Frontal cortex (tissue), 3 donors: ENCODE measurements at regions not wholly inside any gene's neighbourhood (a gene's known extent, or its start where the extent isn't known, plus 50 kb on each side); places are given as distances from the start of the nearest gene placed in this dataset.

Experiments used
- DNase-seq, 2 donors: peaks; one replicate each; pipeline ENCODE4 v3.0.0; 2012; ENCODE audit warnings: low spot score in 2 of 2
- FAIRE-seq: peaks from 2 replicates; lab custom pipeline; 2012; peaks lifted over from hg19 to GRCh38; lab: Jason Lieb, UNC
- donor health status: control.
- donor health status: control.
- donor health status: control.

DNA sequence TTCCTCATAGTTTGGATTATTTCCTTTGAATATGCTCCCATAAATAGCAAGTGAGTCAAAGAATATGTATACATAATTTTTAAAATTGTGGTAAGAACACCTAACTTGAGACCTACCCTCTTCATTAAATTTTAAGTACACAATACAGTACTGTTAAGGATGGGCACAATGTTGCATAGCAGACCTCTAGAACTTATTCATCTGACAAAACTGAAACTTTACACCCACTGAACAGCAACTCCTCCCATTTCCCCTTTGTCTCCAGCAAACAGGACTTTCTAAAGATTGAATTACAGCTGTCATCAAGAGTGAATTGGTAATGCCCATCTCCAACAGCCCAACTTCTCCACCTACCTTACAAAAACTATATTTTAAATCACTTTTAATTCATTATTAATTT, 388.9 kb downstream of the HTR1A start:
- FAIRE-seq (no peak), DNase-seq (no peak)

DNA sequence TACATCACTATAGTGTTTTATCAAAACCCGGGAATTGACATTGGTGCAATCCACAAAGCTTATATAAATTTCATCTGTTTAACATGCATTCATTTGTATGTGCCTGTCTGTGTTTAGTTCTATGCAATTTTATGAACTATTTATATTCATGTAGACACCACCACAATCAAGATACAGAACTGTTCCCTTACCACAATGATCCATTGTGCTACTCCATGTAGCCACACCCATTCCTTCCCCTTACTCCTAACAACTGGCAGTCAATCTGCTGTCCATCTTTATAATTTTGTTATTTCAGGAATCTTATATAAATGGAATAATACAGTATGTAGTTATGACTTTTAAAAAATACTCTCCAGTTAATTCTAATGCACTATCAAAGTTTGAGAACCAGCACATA, 389.5 kb downstream of the HTR1A start:
- FAIRE-seq: no peak
- DNase-seq: no peak

DNA sequence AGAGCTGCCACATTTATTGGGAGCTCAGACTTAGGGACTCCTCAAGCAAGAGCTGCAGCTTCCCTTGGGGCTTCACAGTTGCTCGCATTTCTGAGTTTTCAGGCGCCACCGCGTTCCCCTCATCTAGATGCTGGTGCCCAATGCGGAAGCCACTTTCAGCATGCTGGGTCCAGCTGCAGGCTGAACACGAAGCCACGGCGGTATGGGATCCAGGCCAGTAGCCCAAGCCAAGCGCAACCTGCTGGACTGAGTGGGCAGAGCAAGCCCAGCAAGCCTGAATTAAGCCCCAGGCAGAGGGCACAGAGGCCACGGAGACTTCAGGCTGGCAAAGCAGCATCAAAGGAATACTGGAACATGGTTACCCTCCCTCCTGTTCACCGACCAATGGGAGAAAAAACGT, 391.5 kb downstream of the HTR1A start:
- no peak for FAIRE-seq
- DNase-seq: no peak

DNA sequence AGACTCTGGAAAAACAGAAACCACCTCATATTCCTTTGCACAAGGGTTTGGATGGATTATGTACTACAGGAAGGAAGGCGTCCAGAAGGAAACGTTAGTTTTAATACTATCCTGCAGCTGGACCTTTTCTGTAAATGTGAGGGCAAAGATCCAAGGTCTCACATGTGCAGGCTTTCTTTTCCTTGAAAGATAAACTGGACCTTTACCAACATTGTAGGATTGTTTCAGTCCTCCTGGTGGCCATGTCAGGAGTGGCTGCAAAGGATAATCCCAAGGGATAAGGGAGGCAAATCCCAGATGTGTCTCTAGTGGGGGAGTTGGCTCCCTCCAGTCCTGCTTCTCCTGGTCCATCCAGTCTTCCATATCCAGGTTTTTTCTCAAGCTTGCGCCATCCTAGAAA, 397.5 kb downstream of the HTR1A start:
- DNase-seq: no peak
- no peak for FAIRE-seq

DNA sequence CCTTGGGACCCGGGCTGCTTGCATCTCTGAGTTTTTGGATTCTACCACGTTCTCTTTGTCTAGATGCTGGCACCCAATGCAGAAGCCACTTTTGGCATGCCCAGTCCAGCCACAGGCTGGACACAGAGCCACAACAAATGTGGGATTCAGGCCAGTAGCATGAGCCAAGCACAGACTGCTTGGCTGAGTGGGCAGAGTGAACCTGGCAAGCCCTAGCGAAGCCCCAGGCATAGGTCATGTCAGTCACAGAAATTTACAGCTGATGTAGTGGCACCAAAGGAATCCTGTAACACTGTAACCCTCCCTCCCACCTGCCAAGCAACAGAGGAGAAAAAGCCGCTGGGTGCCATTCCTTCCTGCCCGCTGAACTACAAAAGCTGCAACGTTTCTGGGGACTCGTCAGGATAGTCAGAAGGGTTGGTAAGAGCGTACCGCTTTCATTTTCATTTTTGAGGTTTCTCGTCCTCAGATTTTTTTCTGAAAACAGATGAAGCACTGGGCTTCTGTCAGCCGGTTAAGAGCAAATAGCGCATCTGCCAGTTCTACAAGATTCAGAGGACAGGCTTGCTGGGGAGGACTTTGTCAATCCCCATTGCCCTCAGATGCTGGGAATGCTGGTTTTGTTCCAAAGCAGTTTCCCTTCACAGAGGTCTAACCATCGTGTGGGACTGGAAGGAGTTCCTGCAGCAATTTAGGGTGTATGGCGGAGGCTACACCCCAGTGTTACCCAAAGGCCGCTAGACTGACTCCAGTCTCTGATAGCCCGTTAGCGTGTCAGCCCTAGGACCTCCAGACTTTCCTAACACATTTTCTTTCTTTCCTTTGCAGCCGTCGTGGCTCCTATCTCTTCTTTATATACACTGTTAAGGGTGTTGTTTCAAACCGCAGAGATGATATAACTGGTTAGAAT, 399.0 kb downstream of the HTR1A start:
- FAIRE-seq: no peak
- DNase-seq: no peak

DNA sequence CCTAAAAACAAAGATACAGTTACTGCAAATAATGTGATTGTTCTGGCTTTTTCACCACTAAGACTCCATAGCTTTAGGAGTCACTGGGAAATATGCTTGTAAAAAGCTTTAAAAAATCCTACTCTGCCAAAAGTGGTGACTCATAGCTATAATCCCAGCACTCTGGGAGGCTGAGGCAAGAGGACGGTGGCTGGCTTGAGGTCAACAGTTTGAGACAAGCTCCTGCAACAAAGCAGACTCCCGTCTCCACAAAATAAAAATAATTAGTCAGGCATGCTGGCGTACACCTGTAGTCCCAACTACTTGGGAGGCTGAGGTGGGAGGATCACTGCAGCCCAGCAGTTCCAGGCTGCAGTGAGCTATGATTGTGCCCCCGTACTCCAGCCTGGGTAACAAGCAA, 406.4 kb downstream of the HTR1A start:
- DNase-seq (no peak), FAIRE-seq (no peak)

DNA sequence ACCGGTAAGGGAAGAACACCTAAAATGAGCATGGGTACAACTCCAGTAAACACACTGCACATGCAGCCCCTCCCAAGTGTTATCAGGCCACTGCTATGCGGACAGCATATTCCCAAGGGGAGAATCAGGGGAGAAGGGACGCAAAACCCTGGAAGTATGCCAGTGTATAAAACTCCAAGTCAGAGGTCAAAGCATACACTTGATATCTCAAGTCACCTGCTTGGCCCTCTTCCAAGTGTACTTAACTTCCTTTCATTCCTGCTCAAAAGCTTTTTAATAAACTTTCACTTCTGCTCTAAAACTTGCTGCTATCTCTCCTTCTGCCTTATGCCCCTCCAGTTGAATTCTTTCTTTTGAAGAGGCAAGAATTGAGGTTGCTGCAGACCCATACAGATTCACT, 408.1 kb downstream of the HTR1A start:
- FAIRE-seq: no peak
- DNase-seq: no peak

DNA sequence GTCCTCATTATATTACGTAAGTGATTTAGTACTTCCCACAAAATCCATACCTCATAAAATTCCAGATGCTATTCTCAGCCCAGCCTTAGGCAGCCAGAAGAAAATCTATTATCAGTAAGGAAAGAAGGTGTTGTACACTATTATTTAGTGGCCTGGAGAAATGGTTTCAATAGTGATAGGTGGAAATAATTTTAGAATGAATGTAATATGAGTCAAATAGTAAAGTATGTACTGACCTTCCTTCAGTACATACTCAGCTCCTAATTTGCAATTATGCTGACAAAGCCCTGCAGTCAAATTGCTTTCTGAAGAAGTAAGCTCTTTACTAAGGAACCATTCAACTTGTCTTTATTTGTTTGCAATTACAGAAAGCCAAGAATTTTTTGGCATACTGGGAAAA, 409.2 kb downstream of the HTR1A start:
- DNase-seq (no peak), FAIRE-seq (no peak)

DNA sequence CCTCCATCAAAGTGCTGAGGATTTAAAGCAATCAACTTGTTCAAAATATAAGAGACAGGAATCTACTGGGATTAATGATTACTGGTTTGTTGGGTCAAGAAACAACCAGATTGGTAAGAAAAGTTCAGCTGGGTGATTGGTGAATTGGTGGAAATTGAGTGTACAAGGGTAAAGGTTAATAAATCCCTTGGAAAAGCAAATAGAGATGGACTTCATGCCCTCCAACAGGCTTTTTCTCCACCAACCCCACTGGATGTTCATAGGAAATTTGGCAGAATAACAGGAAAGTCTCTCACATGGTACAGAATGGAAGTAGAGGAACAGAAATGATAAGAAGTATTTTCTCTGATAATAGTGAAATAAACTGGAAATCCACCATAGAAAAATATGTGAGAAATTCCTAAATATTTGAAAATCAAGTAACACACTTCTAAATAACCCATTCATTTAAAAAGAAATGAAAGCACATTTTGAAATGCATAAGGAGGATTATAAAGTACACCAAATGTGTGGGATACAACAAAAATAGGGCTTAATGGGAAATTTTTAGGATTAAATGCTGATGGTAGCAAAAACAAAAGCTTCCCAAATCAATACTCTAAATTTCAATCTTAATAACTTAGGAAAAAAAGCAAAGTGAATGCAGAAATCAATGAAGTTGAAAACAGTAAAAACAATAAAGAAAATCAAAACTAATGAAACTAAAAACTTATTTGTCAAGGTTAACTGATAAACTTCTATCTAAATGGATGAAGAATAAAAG, 426.2 kb downstream of the HTR1A start:
- FAIRE-seq: no peak
- no peak for DNase-seq

DNA sequence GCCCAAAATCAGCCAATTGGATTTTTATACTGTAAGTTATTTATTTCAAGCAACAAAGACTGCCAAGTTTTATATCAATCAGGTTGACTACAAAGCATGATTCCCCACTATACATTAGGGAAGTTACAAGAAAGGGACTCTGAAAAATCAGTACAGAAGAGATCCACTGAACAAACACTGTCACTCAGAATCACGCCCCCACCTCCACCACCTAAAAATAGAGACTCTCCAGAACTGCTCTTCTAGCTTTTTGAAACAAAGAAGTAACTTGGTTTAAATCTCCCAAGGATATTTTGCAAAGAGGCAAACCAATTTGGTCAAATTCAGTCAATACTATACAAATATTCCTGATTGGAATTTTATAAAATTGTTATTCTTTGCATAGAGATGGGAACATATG, 438.0 kb downstream of the HTR1A start:
- FAIRE-seq: no peak
- no peak for DNase-seq

DNA sequence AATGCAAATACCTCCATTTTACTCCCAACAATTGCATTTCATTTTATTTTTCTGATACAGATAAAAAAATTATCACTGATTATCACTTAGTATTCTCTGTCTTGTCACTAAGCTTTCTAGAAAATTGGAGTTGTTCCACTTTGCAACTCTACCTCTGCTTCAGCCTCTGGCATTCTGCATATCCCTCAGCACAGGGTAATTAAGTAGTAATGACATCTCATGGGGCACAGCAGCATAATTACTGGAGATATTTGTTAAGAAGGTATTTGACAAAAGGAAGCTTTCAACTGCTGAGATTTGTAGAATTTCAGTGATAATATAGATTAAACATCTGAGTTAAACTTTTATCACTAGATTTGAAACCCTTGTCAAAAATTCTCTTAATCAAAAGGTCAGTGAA, 446.2 kb downstream of the HTR1A start:
- no peak for DNase-seq

DNA sequence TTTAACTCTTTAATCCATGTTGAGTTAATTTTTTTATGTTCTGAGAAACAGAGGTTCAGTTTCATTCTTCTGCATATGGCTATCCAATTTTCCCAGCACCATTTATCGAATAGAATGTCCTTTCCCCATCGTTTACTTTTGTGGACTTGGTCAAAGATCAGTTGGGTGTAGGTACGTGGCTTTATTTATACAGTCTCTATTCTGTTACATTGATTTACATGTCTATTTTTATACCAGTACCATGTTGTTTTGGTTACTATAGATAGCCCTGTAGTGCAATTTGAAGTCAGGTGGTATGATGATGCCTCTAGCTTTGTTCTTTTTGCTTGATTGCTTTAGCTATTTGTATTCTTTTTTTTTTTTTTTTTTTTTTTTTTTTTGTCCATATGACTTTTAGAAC, 462.0 kb downstream of the HTR1A start:
- DNase-seq (no peak), FAIRE-seq (no peak)

More for the DNA sequence above, 446.2 kb downstream of the HTR1A start:
- FAIRE-seq: no peak

DNA sequence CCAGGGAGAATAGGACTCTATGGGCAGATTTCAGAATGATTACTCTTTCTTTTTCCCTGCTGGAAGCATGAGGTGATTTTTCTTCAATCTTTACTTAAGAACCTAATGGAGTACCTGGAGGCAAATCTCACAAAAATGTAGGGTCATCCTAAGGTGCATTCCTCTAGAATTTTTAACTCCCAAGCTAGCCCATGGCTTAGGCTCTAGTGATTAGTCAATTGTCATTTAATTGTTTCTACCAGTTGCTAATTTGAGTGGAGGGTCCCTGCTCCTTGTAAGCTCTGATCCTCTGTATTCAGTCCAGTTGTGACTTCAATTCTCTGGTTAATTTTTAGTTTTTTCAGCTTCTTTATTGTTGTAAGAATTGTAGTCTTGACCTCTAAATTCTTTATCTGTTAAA, 467.0 kb downstream of the HTR1A start:
- FAIRE-seq (no peak), DNase-seq (no peak)

DNA sequence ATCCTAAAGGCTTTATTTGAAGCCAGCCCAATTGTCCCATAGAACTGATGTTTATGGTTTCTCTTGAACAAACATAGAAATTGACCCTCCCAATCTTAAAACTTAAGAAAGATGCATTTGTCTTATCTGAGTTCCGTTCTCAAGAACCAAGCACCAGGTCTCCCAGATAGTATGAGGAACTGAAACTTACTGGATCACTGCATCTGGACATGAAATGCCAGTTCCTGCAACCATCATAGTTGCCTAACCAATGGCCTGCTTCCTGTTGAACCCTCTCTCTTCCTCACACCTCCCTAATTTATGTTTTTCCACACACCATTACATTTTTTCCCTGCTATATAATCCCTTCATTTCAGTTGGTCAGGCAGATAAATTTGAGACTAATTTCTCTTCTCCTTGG, 478.9 kb downstream of the HTR1A start:
- DNase-seq (no peak), FAIRE-seq (no peak)

DNA sequence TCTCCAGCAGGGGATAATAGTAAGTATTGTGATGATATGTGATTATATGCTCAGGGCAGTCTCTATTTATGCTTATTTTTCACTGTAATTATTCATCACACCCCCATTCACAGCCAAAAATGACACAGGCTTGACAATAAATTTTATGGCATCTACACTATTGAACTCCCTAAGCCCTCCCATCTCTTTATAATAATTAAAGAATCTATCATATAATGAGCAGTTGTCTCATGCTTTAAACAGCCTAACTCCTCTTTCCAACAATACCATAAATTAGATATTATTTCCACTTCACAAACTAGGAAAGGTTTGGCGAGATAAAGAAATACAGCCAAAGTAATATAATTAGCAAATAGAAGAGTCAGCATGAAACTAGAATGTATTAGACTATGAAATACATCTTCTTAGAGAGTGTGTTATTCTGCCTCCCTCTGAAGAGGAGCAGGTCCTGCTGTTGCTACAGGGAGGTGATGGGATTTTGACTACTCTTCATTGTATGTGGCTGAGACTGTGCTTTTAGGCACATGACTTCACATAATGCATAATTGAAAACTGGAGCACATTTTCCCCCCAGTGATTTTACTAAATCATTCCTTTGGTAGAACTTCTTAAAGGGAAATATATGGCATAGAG, 488.8 kb downstream of the HTR1A start:
- FAIRE-seq: no peak

DNA sequence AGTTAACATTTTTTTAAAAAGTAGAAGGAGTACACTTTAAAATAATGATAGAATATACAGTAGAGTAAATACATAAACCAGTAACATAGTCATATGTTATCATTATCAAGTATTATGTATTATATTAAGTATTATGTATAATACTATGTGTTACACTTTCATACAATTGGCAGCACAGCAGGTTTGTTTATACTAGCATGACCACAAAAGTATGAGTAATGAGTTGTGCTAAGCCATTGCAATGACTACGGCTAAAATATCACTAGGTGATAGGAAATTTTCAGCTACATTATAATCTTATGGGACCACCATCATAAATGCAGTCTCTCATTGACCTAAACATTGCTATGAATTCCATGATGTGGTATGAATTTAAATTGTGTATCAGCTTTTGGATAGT, 506.0 kb downstream of the HTR1A start:
- FAIRE-seq (no peak), DNase-seq (no peak)

More for the DNA sequence above, 488.8 kb downstream of the HTR1A start:
- DNase-seq: no peak

DNA sequence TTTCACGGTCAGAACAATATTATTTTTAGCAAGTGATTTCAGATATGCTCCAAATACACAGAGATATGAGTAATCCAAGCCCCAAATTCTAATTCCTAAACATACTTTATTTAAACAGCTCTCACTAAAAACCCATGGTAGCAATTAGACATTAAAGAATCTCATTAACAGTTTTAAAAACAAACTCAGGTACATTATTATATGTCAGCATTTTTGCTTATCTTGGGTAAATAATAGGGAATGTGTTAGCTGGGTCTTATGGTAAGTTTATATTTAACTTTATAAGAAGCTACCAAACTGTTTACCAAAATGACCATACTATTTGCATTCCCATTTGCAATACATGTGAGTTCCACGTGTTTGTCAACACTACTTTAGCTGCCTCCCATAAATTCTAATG, 511.1 kb downstream of the HTR1A start:
- DNase-seq (no peak), FAIRE-seq (no peak)

DNA sequence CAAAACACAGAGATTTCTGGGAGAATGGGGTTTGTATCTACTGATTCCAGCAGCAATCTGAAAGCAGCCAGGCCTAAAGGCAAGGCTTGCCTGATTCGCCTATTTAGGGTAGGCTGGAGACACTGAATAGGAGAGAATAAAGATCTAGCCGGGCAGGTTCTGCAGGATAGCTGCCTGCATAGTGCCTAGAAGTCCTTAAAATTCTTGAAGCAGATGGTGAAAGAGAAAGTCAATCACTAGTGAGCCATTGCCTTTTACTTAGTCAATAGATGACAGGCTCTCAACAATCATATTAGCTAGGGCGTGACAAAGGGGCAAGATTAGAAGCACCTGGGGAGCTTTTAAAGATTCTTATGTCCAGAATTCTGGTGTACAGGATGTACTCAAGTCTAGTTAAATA, 522.7 kb downstream of the HTR1A start:
- no peak for FAIRE-seq
- no peak for DNase-seq

DNA sequence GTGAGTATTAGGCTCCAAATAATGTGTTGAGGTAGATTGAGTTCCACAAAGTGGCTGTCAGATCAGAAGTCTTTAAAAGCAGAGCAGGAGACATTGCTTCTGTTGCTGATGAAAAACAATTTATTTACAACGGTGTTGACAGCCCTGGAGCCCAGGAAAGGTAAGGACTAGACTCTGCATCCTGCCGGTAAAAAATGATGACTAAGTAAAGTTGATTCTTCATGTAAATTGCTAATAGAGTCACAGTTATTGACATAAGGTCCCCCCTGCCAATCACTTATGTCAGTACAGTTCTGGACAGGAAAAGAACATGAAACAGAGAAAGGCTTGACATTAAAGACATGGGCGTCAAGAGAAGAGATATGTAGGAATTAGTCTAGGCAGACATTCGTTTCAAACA, 552.5 kb downstream of the HTR1A start:
- DNase-seq (no peak), FAIRE-seq (no peak)

DNA sequence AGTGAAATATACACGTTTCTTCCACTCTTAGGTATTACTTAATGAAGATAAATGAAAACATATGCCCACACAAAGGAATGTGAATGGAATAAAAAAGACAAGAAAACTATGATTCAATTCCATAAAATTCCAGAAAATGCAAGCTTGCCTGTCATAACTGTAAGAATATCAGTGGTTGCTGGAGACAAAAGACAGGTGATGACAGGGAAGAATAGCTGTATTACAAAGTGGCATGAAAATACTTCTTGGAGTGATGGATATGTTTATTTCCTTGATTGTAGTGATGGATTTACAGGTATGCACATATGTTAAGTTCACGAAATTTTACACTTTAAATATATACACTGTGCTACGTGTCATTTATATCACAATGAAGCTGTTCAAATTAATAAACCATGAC, 553.3 kb downstream of the HTR1A start:
- DNase-seq: no peak
- no peak for FAIRE-seq
